Activated CD4-positive, CD25-positive, alpha-beta regulatory T cell treated with anti-CD3 and anti-CD28 coated beads, Interleukin-2, amount 50 U/mL, for 24 hours (primary cell): ENCODE measurements at regions not wholly inside any gene's neighbourhood (a gene's known extent, or its start where the extent isn't known, plus 50 kb on each side); places are given as distances from the start of the nearest gene placed in this dataset.
A peak's percentile ranks its signal among the peaks of the same experiment; 100 is the strongest.

Experiments used
- ATAC-seq, 2 donors: fragments of 150-1000 bp; cut with Tn5 transposase; one replicate each; pipeline ENCODE4 v1.10.0; 2021; ENCODE audit warnings: mild to moderate bottlenecking in 1 of 2, moderate library complexity in 1 of 2

DNA sequence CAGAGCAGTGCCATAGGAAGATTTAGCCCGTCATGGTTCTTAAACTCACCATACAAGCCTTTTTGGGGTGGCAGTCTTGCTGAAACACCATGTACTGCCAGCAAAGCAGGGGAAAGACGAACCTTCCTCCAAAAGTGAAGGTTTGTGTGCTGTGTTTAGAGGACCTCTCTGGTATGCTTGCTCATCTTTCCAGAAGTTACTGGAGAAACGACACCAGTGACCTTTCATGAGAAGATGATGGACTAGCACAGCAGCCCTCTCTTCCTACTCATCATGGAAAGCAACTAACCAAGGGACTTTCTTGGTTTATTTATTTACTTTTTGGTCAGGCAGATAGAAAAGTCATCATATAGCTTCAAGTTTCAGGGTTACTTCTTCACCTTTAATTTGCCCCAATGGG is 247.4 kb downstream of the PTEN start:
- no peak for ATAC-seq

DNA sequence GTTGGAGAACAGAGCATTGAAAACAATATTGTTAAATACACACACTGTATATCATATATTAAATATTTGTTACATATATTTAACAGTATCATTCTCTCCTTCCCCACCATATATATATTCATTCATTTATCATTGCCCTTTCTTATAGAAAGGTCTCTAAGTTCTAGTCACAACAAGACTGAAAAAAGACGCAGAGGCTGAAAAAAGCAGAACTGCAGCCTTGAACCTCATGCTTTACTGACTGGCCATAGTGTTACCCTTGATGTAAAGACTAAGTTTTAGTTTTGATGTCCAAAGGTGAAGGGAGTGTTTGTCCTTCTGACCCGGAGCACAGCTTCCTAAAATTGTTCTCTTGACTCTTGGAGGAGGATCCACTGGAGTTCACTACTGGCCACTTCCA is 247.9 kb downstream of the PTEN start:
- ATAC-seq = no peak

DNA sequence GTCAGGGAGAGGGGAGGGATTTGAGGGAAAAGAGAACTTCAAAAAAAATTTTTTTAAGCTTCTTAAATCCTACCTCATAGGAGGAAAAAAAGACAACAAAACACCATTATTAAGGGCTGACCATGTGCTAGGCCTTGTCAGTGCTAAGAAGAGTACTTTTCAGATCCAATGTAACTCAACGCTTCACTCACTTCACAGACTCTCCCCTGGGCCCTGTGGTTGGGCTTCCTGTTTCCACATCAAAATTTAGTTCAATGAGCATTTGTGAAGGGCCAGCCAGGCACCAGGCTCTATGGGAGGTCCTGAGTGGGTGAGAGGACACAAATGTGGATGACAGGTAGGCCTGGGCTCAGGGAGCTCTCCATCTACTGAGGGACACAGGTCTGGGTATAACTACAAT is 249.8 kb downstream of the PTEN start:
- no peak for ATAC-seq

DNA sequence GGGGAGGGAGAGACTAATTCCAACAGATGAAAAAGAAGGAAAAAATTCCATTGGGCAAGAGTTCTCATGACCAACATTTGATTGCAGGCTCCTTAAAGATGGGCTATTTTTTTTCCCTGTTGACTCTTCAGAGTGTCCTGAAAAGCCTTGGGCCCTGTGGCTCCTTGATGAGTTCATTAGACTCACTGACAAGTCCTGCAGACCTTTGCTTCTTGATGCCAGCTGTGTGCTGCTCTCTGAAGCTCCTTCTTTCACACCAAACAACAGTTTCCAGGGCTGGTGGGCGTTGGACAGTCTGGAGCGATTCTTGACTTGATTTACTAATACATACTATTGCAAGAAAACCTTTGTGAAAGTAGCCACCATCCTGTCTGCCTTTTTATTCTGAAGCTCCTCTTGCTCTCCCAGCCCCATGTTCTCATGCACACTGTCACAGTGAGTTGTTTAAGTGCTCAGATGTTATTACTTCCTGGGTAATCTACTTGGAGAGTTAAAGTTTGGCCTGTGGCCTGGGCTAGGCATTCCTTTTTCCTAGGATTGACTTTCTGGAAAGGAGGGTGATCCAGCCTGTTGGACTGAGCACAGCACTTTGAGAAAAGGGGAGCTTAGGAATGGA is 250.3 kb downstream of the PTEN start:
- ATAC-seq = no peak

DNA sequence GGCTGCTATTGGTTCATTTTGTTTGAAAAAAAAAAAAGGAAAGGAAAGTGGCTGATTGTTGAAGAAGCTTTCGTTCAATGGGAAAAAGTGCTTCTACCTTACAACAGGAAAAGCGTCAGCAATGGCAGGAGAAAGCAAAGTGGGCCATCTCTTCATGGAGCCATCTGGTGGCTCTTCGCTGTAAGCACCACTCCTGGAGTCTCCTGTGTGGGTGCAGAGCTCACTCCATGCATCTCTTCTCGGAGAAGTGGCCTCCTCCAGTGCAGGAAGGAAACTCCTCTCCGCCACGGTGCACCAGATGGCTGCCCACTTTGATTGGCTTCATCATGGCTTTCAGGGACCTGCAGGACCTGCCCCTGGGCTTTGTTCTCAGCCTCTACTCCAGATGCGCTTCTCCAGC is 250.9 kb downstream of the PTEN start:
- no peak for ATAC-seq

DNA sequence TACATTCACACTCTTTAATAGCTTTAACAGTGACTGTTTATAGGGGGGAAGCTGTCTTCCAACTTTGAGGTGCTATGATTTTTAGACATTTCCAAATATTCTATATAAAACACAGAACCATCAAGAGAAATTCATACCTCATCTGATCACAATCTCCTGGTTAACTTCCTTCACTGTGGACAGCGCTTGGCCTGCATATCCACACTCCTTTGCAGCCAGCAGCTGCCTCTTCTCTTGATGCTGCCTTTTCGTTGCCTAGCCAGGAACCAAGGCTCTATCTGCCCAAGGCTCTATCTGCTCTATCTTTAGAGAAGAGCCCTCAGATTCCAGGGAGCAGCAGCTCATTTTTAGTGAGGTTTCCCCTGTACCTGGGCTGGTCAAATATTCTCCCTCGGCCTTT is 252.0 kb downstream of the PTEN start:
- ATAC-seq = no peak

DNA sequence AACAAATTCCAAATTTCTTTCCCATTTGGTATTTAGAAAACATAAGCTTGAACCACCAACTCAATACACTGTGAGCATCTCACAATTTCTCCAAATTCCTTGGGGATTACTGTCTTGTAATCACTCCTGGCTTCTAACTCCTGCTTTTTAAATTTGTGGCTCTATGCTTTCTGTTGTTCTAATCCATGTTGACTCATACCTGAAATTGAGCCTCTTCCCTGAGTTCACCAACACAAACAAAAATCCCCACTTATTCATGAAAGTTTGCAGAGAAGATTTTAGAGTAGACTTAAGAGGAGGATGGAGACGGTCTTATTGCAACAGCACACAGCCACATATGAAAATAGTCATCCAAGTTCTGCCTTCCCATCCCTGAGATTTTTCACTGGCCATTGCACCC is 252.5 kb downstream of the PTEN start:
- ATAC-seq = no peak

DNA sequence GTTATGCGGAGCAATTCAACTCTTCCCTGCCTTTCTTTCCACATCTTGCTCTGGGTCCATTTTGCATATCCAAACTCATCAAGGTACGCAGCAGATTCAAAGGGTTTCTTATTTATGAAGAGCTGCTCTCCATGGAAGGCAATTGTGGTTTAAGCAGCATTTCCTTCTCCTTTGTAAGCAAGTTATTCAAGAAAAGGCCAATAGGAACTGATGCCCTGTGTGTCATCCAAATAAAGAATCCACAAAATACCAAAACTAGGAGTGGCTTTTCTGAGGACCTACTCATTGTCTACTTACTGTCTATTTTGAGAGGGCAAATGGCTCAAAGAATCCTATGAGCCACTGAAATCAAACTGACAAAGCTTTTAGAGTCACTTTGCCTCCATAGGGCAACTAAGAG is 253.1 kb downstream of the PTEN start:
- ATAC-seq = no peak

DNA sequence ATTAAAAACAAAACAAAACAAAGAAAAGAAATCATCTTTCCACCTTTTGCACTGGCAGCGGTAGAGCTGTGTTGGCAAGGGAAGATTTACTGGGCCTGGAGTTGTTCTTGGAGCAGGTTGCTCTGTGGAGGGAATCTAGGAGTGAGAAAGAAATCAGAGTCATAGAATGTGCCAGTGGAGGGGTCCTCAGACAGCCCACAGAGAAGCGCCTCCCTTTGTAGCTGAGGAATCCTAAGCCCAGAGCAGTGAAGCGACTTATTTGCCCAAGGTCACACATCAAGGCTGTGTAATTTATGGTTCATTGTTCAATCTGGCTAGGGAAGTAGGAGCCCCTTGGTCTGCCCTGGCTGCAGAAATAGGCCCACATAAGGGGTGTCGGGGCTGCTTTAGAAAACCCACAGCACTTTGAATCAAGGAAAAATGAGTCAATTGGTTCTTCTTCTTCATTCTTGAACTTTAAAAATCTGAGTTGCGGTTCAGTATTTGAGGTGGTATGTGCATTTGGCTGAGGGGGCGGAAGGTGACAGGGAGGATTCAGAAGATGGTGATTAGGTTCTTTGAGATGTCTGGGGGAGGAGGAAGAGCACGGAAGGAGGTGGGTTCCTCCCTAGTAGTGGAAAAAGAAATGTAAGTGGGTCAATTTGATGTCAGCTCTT is 253.7 kb downstream of the PTEN start:
- ATAC-seq = peak; percentile 84 to 86

DNA sequence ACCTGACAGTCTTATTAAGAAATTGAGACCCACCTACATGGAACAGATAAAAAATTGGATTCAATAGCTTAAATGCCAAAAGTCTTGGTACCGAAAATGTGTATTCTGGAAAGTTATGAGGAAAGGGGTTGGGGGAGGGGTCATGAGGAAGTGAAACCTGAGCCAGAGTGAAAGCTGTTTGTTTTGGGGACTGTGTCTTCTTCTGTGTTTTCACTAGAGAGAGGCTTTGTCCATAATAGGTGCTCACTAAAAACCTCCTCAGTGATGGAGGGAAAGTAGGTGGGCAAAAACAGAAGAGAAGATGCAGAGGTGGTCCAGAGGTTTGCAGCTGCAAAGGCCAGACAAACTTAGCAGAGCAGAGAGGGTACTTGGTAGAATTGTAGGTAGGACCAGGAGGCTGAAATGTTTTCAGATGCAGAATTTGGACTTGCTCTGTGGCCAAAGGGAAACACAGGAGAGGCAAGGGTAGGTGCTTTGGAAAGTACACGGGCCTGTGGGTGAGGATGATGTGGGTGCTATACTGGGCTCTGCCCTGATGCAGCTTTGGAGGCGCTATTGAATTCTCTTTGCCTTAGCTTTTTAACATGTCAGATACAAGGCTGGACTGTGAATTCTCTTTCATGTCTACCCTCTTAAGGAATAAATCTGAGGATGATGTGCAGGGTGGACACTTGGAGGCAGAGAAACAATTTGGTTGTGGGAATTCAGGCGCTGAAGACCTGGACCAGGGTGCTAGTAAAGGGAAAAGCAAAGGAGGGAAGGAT is 254.6 kb downstream of the PTEN start:
- no peak for ATAC-seq

DNA sequence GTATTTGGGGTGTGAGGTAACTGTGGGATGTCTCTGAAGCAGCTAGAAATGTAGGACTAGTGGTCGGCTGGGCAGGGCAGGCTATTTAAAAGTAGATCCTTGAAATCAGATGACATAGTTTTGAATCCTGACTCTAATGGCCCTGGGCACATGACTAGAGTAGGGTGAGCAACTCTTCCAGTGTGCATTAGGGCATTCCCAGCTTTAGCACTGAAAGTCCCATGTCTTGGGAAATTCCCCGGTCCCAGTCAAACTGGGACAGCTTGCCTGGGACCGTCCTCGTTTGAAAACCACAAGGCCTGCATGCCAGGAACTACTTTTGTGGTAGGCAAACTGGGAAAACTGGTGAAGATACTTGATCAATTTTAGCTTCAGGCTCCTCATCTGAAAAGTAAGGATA is 255.3 kb downstream of the PTEN start:
- ATAC-seq = no peak

DNA sequence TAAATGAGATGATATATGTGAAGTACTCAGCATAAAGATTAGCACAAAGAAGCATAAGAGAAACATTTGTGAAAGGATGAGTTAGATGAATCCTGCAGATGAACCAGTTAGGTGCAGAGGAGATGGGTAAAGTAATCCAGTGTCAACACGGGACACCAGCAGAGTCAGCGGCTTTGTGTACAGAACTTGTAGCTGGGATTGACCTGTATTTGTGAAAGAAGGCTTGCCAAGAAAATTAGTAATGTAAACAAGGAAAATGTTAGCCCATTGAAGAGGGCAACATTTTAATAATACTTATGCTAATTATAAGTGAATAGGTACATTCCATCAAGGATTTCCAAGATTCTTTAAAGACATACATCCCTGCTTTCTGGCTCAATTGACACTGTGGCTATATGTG is 255.7 kb downstream of the PTEN start:
- no peak for ATAC-seq

DNA sequence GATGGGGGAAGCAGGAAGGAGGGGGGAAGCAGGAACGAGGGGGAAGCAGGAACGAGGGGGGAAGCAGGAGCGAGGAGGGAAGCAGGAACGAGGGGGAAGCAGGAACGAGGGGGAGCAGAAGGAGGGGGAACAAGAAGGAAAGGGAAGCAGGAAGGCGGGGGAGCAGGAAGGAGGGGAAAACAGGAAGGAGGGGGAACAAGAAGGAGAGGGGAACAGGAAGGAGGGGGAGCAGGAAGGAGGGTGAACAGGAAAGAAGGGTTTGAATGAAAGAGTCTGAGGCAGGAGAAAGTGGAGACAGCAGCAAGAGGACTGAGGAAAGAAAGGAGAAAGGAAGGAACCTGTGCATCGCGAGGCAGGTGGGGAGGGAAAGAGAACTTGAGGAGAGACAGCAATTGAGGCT is 256.6 kb downstream of the PTEN start:
- no peak for ATAC-seq

DNA sequence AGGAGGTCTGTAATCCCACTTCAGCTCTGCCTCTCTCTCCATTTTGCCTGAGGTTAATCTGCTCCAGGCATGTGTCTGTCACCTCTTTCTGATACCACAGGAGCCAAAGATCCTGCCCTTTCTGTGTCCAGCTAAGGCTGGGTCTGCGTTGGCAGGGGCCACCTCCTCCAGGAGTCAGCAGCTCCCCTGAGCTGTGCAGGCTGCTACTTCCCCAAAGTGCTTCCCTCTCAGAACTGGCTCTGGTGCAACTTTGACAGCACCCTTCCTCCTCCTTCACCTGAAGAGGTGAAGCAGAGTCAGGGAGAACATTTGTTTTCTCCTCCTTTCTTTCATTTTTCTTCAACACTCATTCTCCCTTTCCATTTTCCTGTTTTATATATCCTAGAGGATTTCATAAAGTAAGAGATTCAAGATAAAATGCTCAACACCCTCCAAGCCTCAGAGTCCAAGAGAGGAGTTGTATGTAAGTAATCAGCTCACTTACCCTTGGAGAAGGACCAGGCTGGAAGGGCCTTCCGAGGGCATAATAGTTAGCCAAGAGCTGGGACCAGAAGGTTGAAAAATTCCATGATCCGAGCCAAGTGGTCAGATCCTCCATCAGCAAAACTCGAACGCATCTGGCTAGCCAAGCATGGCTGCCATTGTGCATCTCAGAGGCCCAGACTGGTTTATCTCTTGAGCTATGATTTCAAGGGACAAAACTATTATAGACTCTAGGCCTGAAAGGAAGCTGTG is 257.3 kb downstream of the PTEN start:
- no peak for ATAC-seq

DNA sequence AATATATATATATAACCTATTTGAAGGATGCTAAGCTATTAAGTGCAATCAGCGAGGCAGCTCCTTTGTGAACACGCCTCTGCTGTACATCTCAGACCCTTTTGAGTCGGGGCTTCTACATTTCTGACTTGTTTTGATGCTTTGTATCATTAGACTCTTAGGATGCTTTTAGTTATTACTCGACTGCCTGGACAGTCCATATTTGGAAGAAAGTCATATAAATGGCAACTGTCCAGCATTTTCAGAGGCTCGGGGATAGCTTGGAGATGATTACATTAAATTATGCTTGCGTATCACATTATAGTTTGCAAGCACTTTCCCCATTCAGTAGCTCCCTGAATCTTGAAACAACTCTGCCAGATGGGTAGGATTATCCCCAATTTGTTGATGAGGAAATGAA is 257.9 kb downstream of the PTEN start:
- ATAC-seq = no peak

DNA sequence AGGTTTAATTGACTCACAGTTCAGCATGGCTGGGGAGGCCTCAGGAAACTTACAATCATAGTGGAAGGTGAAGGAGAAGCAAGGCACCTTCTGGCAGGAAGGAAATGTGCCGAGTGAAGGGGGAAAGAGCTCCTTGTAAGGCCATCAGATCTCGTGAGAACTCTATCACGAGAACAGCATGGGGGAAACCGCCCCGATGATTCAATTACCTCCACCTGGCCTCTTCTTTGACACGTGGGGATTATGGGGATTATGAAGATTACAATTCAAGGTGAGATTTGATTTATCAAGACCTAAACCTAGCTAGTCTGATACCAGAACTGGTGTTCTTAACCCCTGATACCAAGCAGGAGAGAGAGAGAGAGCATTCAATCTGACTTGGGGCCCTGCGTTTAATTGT is 258.7 kb downstream of the PTEN start:
- ATAC-seq = no peak

DNA sequence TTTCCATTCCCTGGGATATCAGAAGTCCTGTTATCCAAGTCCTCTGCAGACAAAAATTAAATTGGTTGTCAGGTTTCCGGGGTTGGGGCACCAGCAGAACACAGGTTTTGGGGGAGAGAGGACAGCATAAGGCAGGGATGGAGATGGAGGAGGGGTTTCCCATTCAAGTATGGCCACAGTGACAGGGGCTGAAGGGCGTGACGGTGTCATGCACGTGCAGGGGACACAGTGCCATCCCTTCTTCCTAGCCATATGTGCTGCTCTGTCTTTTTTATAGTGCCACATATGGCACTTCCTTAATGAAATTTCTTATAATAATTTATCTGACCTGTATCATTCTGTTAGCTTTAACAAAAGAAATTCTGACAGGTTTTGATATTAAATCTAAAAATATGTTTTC is 259.2 kb downstream of the PTEN start:
- no peak for ATAC-seq

DNA sequence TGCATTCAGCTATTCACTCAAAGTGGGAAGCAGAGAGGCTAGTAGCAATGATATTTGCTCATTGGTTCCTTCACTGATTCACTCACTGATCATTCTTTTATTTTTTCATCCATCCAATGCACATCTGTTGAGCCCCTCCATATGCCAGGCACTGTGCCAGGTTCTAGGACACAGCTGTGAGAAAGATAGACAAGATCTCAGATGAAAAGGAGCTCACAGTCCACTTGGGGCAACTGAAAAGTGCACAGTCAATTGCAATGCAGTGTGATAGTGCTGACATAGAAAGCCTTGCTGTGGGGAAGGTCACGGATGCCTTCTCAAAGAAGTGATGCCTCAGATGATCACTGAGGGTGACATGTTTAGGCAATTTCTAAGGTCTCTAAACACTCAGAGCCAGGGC is 262.3 kb downstream of the PTEN start:
- ATAC-seq = no peak

DNA sequence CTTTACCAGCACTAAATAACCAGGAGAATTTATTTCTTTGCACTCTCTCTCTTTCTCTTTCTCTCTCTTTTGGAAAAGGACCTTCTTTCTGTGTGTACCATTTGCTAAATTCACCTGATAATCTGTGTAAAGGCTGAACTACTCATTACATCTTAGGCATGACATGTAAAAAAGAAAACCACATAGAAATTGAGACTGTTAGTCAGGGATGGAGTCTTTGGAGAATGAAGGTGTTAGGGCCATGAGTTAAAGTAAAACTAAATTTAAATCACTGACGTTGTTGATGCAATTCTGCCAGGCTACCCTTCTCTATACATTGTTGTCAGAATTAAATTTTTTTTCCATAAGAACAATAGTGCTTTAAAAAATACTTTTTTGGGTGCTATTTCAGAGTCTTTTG is 263.3 kb downstream of the PTEN start:
- peak; percentile 49 to 53 for ATAC-seq

DNA sequence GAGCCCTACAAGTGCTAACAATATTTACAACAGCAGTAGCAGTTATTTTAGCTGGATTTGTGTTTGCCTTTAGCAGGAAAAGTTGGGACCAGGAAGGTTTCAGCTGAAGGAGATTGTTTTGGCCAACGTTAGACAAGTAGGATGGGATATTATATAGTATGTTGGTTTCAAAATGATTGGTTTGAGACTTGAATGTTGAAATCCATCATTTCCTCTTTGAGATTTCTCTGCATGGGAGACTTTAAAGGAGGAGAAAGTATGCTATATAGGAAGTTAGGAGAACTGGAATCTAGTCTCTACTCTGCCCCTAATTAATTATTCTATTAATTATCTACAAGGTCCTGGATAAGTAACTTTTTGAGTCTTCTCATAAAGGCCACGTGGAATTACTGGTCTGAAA is 263.8 kb downstream of the PTEN start:
- no peak for ATAC-seq

DNA sequence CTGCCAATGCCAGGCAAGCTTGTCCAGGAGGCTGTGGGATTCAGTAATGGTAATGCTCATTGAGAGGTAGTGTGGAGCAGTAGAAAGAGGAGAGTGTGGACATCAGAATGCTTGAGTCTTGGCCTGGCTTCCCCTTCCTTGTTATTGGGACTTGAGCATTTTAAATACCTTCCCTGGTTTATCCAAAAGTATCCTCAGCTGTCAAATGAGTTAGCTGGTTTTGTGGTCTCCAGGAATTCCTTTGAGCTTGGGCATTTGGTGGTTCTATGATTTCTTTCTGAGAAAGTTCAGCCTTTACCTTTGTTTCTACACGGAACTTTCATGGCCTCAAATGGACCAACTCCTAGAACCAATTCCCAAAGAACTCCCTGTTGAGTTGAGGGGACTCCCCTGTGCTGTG is 264.3 kb downstream of the PTEN start:
- no peak for ATAC-seq

DNA sequence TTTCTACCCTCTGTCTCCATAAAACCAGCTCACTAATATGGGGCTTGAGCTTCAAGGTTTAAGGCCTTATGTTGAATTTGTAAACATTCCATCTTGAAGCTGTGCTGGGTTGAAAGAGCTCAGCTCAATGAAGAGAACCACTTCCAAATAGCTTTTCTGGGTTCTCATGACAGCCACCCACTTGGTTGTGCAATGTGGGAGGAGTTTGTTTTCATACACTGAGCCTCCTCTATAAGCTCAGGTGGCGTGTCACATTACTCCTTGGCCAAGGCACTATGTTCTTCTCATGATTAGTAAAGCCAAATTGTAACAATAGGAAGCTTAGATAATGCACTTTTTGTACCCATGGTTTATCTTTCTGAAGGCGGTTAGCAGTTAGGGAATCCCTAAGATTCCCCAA is 265.6 kb downstream of the PTEN start:
- no peak for ATAC-seq

DNA sequence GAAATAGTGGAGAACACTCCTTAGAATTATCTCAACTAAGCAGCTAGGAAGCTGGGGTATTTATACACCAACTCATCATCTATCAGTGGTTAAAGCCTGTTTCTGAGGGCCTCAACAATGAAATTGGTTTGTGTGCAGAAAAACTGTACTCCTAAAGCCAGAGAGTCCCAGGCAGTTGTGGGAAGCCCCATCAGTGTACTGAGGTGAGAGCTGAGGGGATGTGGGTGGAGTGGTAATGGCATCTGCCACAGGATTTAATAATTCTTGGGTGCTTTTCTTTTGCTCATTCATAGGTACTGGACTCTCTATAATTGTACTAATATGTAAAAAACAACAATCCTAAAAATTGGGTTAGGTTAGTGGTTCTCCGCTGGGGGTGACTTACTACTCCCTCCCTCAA is 267.5 kb downstream of the PTEN start:
- no peak for ATAC-seq
